ENCODE measurements at regions not wholly inside any gene's neighbourhood (a gene's known extent, or its start where the extent isn't known, plus 50 kb on each side); places are given as distances from the start of the nearest gene placed in this dataset.
A peak's percentile ranks its signal among the peaks of the same experiment; 100 is the strongest.

DNA sequence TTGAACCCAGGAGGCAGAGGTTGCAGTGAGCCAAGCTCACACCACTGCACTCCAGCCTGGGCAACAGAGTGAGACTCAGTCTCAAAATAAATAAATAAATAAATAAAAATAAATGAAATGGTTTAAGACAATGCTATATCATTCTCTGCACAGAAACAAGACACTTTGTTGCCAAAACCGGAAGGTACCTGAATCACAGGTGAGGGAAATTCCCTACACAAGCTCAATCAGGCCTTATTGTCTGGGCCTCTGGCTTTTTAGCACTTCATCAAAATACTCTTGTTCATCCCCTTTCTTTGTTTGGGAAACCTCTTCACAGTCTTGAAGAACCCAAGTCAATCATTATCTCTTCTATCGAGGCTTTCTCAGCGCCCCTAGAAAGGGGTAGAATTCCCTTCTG lies 166.1 kb upstream of the NPSR1 start:
- Mint-ChIP-seq H3K4me1 (ENCODE audit: unreplicated experiment) (no peaks in the 10 kb centered on the region), H3K9me3 (ENCODE audit: unreplicated experiment) (no peaks in the 10 kb centered on the region), H3K4me3 (ENCODE audit: unreplicated experiment) (no peak overlapping the region), H3K27ac (ENCODE audit: unreplicated experiment) (no peak overlapping the region), H3K27me3 (ENCODE audit: unreplicated experiment) (no peaks in the 10 kb centered on the region), H3K36me3 (ENCODE audit: low read depth, unreplicated experiment) (no peaks in the 10 kb centered on the region)
- no peak for DNase-seq (ENCODE audit: low spot score)
- TF ChIP-seq, protein P1, sequence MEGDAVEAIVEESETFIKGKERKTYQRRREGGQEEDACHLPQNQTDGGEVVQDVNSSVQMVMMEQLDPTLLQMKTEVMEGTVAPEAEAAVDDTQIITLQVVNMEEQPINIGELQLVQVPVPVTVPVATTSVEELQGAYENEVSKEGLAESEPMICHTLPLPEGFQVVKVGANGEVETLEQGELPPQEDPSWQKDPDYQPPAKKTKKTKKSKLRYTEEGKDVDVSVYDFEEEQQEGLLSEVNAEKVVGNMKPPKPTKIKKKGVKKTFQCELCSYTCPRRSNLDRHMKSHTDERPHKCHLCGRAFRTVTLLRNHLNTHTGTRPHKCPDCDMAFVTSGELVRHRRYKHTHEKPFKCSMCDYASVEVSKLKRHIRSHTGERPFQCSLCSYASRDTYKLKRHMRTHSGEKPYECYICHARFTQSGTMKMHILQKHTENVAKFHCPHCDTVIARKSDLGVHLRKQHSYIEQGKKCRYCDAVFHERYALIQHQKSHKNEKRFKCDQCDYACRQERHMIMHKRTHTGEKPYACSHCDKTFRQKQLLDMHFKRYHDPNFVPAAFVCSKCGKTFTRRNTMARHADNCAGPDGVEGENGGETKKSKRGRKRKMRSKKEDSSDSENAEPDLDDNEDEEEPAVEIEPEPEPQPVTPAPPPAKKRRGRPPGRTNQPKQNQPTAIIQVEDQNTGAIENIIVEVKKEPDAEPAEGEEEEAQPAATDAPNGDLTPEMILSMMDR (IDR thresholded peaks at IDR 0.05; ENCODE audit: unreplicated experiment): no peak

- no peaks in the 10 kb centered on the region for H3K36me3 Mint-ChIP-seq (ENCODE audit: low read depth, unreplicated experiment)
- no peak overlapping the region for H3K27ac Mint-ChIP-seq (ENCODE audit: unreplicated experiment)
- H3K4me3 Mint-ChIP-seq (ENCODE audit: unreplicated experiment): no peak overlapping the region
- H3K4me1 Mint-ChIP-seq (ENCODE audit: unreplicated experiment): no peaks in the 10 kb centered on the region
- DNase-seq (ENCODE audit: low spot score): no peak
- no peaks in the 10 kb centered on the region for H3K9me3 Mint-ChIP-seq (ENCODE audit: unreplicated experiment)
- H3K27me3 Mint-ChIP-seq (ENCODE audit: unreplicated experiment): no peaks in the 10 kb centered on the region
- TF ChIP-seq, protein P1 (IDR thresholded peaks at IDR 0.05; ENCODE audit: unreplicated experiment): no peak
Observed at GRCh38 chr7:34493752-34494151, 164.3 kb upstream of the NPSR1 start.

GRCh38 chr7:34497153-34497777 lies 160.8 kb upstream of the NPSR1 start:
- Mint-ChIP-seq H3K4me3 (ENCODE audit: unreplicated experiment) (no peak overlapping the region), H3K4me1 (ENCODE audit: unreplicated experiment) (no peaks in the 10 kb centered on the region), H3K9me3 (ENCODE audit: unreplicated experiment) (no peaks in the 10 kb centered on the region), H3K27ac (ENCODE audit: unreplicated experiment) (no peak overlapping the region), H3K36me3 (ENCODE audit: low read depth, unreplicated experiment) (no peaks in the 10 kb centered on the region), H3K27me3 (ENCODE audit: unreplicated experiment) (no peaks in the 10 kb centered on the region)
- TF ChIP-seq, protein P1 (IDR thresholded peaks at IDR 0.05; ENCODE audit: unreplicated experiment): peak; percentile 74
- DNase-seq (ENCODE audit: low spot score): peak; percentile 28

DNA sequence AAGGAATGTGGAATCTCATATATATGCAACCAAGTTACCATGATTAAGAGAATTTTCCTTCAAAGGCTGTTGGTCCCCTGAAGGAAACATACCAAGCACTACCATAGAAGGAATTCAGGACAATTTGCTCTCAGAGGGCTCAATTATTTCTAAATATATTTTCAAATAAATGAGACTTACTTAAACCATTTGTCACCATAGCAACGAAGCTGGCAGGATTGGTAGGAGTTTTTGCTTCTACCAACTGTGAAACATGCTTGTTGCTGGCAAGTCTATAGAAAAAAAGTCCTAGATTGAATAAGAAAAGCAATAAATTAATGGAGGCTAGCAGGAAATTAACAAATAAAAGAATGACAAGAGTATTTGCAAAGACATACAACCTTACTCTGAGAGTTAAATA lies 156.9 kb upstream of the NPSR1 start:
- Mint-ChIP-seq H3K9me3 (ENCODE audit: unreplicated experiment) (no peaks in the 10 kb centered on the region), H3K27me3 (ENCODE audit: unreplicated experiment) (no peaks in the 10 kb centered on the region)

GRCh38 chr7:34507191-34507590 lies 150.8 kb upstream of the NPSR1 start:
- Mint-ChIP-seq H3K27ac (ENCODE audit: unreplicated experiment) (no peak overlapping the region), H3K27me3 (ENCODE audit: unreplicated experiment) (peaks cover 2% of the 10 kb centered on the region), H3K36me3 (ENCODE audit: low read depth, unreplicated experiment) (peaks cover 3% of the 10 kb centered on the region), H3K9me3 (ENCODE audit: unreplicated experiment) (no peaks in the 10 kb centered on the region), H3K4me1 (ENCODE audit: unreplicated experiment) (no peaks in the 10 kb centered on the region), H3K4me3 (ENCODE audit: unreplicated experiment) (no peak overlapping the region)
- TF ChIP-seq, protein P1 (IDR thresholded peaks at IDR 0.05; ENCODE audit: unreplicated experiment): no peak
- no peak for DNase-seq (ENCODE audit: low spot score)

More for the DNA sequence above, 156.9 kb upstream of the NPSR1 start:
- no peak overlapping the region for H3K27ac Mint-ChIP-seq (ENCODE audit: unreplicated experiment)
- H3K36me3 Mint-ChIP-seq (ENCODE audit: low read depth, unreplicated experiment): peaks cover 3% of the 10 kb centered on the region
- TF ChIP-seq, protein P1 (IDR thresholded peaks at IDR 0.05; ENCODE audit: unreplicated experiment): no peak
- H3K4me3 Mint-ChIP-seq (ENCODE audit: unreplicated experiment): no peak overlapping the region
- no peak for DNase-seq (ENCODE audit: low spot score)
- no peaks in the 10 kb centered on the region for H3K4me1 Mint-ChIP-seq (ENCODE audit: unreplicated experiment)

All from endothelial cell (in vitro differentiated cells).